ENCODE measurements at regions not wholly inside any gene's neighbourhood (a gene's known extent, or its start where the extent isn't known, plus 50 kb on each side); places are given as distances from the start of the nearest gene placed in this dataset.

DNA sequence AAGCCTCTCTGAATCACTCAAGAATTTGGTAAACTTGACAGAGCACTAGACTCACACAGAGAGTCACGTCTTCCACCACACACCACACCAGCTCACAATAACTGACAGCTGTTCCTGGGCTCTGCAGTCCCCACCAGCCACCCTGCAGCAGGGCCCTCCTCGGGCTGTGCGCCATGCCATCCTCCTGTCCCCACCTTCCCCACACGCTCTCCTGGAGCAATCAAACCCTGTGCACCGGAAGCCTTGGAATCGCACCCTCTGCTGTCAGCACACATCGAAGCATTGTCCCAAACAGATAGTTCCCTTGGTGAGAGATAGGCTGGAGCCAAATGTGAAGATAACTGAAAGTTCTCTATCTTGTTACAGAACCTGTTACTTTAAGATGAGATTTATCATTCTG, 191.0 kb downstream of the TBXT start:
- no peak for TF ChIP-seq EZH2phosphoT487 (IDR thresholded peaks at IDR 0.05; ENCODE audit: borderline replicate concordance, low read length)
- TF ChIP-seq, protein P1, sequence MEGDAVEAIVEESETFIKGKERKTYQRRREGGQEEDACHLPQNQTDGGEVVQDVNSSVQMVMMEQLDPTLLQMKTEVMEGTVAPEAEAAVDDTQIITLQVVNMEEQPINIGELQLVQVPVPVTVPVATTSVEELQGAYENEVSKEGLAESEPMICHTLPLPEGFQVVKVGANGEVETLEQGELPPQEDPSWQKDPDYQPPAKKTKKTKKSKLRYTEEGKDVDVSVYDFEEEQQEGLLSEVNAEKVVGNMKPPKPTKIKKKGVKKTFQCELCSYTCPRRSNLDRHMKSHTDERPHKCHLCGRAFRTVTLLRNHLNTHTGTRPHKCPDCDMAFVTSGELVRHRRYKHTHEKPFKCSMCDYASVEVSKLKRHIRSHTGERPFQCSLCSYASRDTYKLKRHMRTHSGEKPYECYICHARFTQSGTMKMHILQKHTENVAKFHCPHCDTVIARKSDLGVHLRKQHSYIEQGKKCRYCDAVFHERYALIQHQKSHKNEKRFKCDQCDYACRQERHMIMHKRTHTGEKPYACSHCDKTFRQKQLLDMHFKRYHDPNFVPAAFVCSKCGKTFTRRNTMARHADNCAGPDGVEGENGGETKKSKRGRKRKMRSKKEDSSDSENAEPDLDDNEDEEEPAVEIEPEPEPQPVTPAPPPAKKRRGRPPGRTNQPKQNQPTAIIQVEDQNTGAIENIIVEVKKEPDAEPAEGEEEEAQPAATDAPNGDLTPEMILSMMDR (conservative IDR thresholded peaks at IDR 0.05; ENCODE audit: low read depth, low read length), result no peak
- TF ChIP-seq EZH2 (IDR thresholded peaks at IDR 0.05; ENCODE audit: low read length, unreplicated experiment), result no peak
- ATAC-seq, result no peak
- H3K9me2 ChIP-seq (replicated peaks; ENCODE audit: low read length), result no peaks in the 10 kb centered on the region
- no peaks in the 10 kb centered on the region for H3K4me1 ChIP-seq (ENCODE audit: insufficient read depth, low read length)
- intact Hi-C loops (cut with micrococcal nuclease), result no loop called here
- H3F3A ChIP-seq (ENCODE audit: low read length, unreplicated experiment), result no peaks in the 10 kb centered on the region
- H3K4me3 ChIP-seq (ENCODE audit: low read length), result no peak overlapping the region
- no peaks in the 10 kb centered on the region for H3K36me3 ChIP-seq (ENCODE audit: low read depth, low read length)
- no peak overlapping the region for H3K9ac ChIP-seq (ENCODE audit: low read length)
- 0 out of 2 replicates have a peak, but pooled peaks cover 3% of the 10 kb centered on the region for H3K27me3 ChIP-seq (ENCODE audit: low read length)
- ChIA-PET POLR2A (ENCODE audit: unreplicated experiment) (no interaction called here), CTCF (no interaction called here)
- no peaks in the 10 kb centered on the region for H3K79me2 ChIP-seq (ENCODE audit: low read length)
- no peak overlapping the region for H3K4me2 ChIP-seq (ENCODE audit: low read length)
- H3K27ac ChIP-seq (ENCODE audit: low read length), result no peak overlapping the region
- DNase-seq, result no peak
- BruUV-seq (replicated peaks), result no TSS peak
- H2AFZ ChIP-seq (ENCODE audit: low read length), result no peak overlapping the region
- H3K9me3 ChIP-seq (ENCODE audit: low read length), result no peaks in the 10 kb centered on the region
- H4K20me1 ChIP-seq (ENCODE audit: low read length), result no peaks in the 10 kb centered on the region

DNA sequence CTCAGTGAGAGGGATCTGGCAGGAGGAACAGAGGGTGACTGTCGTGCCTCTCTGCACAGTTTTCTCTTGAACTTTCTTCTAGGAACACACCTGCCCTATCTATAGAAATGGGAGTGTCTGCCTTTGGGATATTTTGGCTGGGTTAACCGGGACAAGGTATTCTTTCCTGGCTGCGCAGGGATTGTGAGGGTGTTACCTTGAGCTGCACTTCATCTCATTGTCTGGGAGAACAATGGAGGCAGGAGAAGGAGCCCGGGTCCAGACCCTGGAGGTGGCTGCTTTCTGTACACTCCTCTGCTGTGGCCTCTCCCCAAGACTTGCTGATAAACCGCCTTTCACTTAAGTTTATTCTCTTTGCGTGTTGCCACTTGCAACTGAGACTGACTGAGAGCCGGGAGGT, 192.8 kb downstream of the TBXT start:
- Histone ChIP-seq H3K4me1 (ENCODE audit: insufficient read depth, low read length) (no peaks in the 10 kb centered on the region), H3K27ac (ENCODE audit: low read length) (no peak overlapping the region), H3K9me2 (replicated peaks; ENCODE audit: low read length) (no peaks in the 10 kb centered on the region), H3K79me2 (ENCODE audit: low read length) (no peaks in the 10 kb centered on the region), H2AFZ (ENCODE audit: low read length) (no peak overlapping the region), H3K4me2 (ENCODE audit: low read length) (no peak overlapping the region), H3F3A (ENCODE audit: low read length, unreplicated experiment) (no peaks in the 10 kb centered on the region), H3K9ac (ENCODE audit: low read length) (no peak overlapping the region), H3K27me3 (ENCODE audit: low read length) (0 out of 2 replicates have a peak, but pooled peaks cover 3% of the 10 kb centered on the region), H3K4me3 (ENCODE audit: low read length) (no peak overlapping the region), H4K20me1 (ENCODE audit: low read length) (no peaks in the 10 kb centered on the region), H3K36me3 (ENCODE audit: low read depth, low read length) (no peaks in the 10 kb centered on the region), H3K9me3 (ENCODE audit: low read length) (no peaks in the 10 kb centered on the region)
- no peak for DNase-seq
- ATAC-seq, result no peak
- no TSS peak for BruUV-seq (replicated peaks)
- ChIA-PET CTCF (no interaction called here), POLR2A (ENCODE audit: unreplicated experiment) (no interaction called here)
- intact Hi-C loops (cut with micrococcal nuclease), result no loop called here
- TF ChIP-seq EZH2 (IDR thresholded peaks at IDR 0.05; ENCODE audit: low read length, unreplicated experiment) (no peak), EZH2phosphoT487 (IDR thresholded peaks at IDR 0.05; ENCODE audit: borderline replicate concordance, low read length) (no peak)
- TF ChIP-seq, protein P1 (conservative IDR thresholded peaks at IDR 0.05; ENCODE audit: low read depth, low read length), result no peak

DNA sequence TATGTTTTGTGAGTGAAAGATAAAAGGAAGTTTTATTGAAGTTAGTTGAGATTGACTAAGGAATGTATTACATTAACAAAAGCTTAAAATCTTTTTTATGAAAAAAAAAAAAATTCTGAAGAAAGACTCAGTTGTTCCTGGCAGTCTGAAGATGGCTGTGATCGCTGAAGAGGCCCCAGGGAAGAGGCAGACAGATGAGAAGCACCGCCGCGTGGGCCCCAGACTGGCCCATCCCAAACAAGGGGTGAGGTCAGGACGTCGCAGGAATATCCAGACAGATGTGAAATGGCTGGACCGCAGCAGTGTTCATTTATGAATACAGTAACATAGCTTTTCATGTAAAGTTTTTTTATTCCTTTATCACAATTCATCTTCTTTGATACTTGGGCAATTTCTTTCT, 194.2 kb downstream of the TBXT start:
- DNase-seq, result no peak
- H3K79me2 ChIP-seq (ENCODE audit: low read length), result no peaks in the 10 kb centered on the region

More for the DNA sequence above, 194.2 kb downstream of the TBXT start:
- POLR2A ChIA-PET (ENCODE audit: unreplicated experiment), result no interaction called here
- Histone ChIP-seq H2AFZ (ENCODE audit: low read length) (no peak overlapping the region), H3K27me3 (ENCODE audit: low read length) (0 out of 2 replicates have a peak, but pooled peaks cover 3% of the 10 kb centered on the region), H3F3A (ENCODE audit: low read length, unreplicated experiment) (no peaks in the 10 kb centered on the region), H3K9me3 (ENCODE audit: low read length) (no peaks in the 10 kb centered on the region), H4K20me1 (ENCODE audit: low read length) (no peaks in the 10 kb centered on the region), H3K4me2 (ENCODE audit: low read length) (no peak overlapping the region), H3K9me2 (replicated peaks; ENCODE audit: low read length) (no peaks in the 10 kb centered on the region), H3K9ac (ENCODE audit: low read length) (no peak overlapping the region), H3K27ac (ENCODE audit: low read length) (no peak overlapping the region), H3K4me3 (ENCODE audit: low read length) (no peak overlapping the region), H3K4me1 (ENCODE audit: insufficient read depth, low read length) (no peaks in the 10 kb centered on the region), H3K36me3 (ENCODE audit: low read depth, low read length) (no peaks in the 10 kb centered on the region)
- intact Hi-C loops (cut with micrococcal nuclease), result no loop called here
- ATAC-seq, result no peak
- CTCF ChIA-PET, result interaction anchor here (0.6 kb wide), 1 partner anchor 1607 kb away, joined by 3 read pairs; no protein-coding TSS in a partner anchor
- BruUV-seq (replicated peaks), result no TSS peak
- TF ChIP-seq, protein P1 (conservative IDR thresholded peaks at IDR 0.05; ENCODE audit: low read depth, low read length), result no peak
- TF ChIP-seq EZH2 (IDR thresholded peaks at IDR 0.05; ENCODE audit: low read length, unreplicated experiment), result no peak
- TF ChIP-seq EZH2phosphoT487 (IDR thresholded peaks at IDR 0.05; ENCODE audit: borderline replicate concordance, low read length), result no peak
